HFF-Myc (cell line): ENCODE measurements at regions not wholly inside any gene's neighbourhood (a gene's known extent, or its start where the extent isn't known, plus 50 kb on each side); places are given as distances from the start of the nearest gene placed in this dataset.

Source experiments
- DNase-seq: peaks from one replicate; pipeline ENCODE4 v3.0.0-alpha.2; 2011; ENCODE audit warnings: low read depth; ENCODE audit errors: extremely low read depth
- H3K4me3 ChIP-seq: replicated peaks from 2 replicates; pipeline ENCODE4 v1.5.1; 2011; ENCODE audit warnings: low read depth, mild to moderate bottlenecking, control low read depth, low read length
- TF ChIP-seq, protein P1 (sequence below): IDR thresholded peaks from 2 replicates; pipeline ENCODE4 v1.5.1; 2012; ENCODE audit warnings: mild to moderate bottlenecking, low read depth, low read length, control low read depth; ENCODE audit errors: missing control alignments

DNA sequence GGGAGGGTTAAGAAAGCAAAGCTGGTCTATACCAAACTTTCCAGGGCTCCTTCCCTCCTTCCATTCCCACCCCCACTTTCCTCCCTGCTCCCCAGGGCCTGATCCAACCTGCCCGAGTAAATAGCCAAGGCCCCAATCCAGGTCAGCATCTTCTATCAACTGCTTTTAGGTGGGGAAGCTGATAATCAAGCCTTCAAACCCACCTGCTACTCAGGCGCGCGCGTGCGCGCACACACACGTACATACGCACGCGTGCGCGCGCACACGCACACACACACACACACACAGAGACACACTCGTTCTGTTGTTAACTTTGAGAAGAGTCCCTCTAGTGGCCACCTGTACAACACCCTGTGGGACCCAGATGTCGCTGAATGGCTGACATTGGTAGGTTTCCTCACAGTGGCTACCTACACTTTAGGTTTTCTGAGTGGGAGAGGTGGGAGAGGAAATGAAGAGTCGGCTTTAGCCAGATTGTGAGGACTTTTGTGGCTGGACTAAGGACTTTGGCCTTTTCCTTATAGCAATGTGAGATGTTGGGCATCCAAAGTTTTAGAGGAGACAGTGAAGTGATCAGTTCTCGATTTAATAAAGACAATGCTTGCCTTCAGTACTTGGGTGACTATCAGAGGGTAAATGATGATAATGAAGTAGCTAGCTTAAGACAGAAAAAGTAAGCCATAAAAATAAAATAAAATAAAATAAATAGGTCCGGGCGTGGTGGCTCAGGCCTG lies 179.9 kb upstream of the C2CD4B start:
- no peak overlapping the region for H3K4me3 ChIP-seq
- DNase-seq, result peak; percentile 19
- TF ChIP-seq, protein P1, sequence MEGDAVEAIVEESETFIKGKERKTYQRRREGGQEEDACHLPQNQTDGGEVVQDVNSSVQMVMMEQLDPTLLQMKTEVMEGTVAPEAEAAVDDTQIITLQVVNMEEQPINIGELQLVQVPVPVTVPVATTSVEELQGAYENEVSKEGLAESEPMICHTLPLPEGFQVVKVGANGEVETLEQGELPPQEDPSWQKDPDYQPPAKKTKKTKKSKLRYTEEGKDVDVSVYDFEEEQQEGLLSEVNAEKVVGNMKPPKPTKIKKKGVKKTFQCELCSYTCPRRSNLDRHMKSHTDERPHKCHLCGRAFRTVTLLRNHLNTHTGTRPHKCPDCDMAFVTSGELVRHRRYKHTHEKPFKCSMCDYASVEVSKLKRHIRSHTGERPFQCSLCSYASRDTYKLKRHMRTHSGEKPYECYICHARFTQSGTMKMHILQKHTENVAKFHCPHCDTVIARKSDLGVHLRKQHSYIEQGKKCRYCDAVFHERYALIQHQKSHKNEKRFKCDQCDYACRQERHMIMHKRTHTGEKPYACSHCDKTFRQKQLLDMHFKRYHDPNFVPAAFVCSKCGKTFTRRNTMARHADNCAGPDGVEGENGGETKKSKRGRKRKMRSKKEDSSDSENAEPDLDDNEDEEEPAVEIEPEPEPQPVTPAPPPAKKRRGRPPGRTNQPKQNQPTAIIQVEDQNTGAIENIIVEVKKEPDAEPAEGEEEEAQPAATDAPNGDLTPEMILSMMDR, result peak; percentile 72

DNA sequence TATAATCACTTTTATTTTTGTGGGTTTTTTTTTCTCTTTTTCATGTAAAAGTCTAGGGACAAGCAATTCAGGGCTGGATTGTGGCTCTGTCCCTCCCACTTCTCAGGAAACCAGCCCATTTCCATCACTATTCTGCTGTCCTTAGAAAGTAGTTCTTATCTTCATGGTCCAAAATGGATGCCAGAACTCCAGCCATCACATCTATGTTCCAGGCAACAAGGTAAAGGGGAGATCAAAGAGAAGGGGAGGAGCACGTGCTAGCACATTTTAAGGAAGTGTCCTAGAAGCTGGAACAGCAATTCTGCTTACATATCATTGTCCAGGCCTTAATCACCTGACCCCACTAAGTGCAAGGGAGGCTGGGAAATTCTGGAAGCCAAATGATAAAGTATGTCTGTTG lies 181.1 kb upstream of the C2CD4B start:
- DNase-seq, result no peak
- no peak overlapping the region for H3K4me3 ChIP-seq
- TF ChIP-seq, protein P1, result no peak

DNA sequence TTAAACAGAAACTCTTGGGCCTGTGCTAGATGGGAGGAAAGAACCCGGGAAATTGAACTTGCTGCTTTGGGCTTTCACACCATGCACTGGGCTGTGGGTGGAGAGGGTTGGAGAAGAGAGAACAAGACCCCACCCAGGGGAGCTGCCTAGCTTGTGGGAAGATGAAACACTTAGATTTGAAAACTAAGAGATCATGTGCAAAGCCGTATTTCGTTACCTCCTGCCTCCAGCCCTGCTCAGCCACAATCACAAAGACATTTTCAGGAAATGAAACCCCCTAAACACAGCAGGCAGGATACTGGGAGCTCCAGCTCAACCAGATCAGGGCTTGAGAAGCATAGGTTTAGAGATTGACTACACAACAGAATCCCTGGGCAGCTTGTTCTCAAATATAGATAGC lies 183.0 kb upstream of the C2CD4B start:
- DNase-seq, result no peak
- no peak overlapping the region for H3K4me3 ChIP-seq
- TF ChIP-seq, protein P1, result no peak

DNA sequence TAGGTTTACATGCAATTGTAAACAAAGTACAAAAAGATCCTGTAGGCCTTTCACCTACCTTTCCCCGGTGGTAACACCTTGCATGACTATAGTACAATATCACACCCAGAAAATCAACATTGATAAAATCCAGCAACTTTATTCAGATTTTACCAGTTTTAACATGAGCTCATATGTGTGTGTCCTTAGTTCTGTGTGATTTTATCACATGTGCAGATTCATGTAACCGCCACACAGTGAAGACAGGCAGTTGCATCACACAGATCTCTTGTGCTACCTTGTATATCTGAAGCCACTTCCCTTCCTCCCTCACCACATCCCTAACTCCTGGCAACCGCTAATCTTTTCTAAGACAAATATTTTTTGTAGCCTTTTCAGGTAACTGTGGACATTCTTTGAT lies 183.5 kb upstream of the C2CD4B start:
- H3K4me3 ChIP-seq, result no peak overlapping the region
- DNase-seq, result no peak
- TF ChIP-seq, protein P1, result no peak

DNA sequence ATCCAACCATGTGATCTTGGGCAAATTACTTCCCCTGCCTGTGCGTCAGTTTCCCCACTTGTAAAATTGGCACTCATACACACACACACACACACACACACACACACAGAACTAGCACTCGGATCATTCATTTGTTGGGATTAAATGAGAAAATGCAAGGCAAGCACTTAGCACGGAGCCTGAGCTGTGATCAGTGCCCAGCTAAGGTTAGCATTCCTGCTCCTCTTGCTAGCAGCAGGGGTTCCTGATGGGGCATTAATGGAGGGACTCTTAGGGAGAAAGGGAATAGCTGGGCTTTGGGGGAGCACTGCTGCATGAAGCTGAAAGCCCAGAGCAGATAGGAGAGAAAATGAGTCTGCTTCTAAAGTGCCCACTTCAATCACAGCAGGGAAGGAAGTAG lies 187.7 kb upstream of the C2CD4B start:
- DNase-seq, result no peak
- TF ChIP-seq, protein P1, result no peak
- H3K4me3 ChIP-seq, result no peak overlapping the region

DNA sequence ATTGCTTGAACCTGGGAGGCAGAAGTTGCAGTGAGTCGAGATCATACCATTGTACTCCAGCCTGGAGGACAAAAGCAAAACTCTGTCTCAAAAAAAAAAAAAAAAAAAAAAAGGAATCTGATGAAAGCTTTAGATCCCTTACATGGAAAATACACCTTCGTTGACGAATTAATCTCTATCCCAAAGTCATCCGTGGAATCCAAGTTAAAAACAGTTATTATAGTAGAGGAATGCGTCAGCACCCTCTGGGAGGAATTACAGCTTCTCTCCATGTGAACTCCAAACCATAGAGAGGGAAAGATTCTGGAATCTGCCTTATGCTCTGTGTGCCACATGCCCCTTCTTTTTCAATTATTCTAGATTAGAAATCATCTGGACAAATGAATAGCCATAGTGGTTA lies 192.3 kb upstream of the C2CD4B start:
- TF ChIP-seq, protein P1, result no peak
- no peak for DNase-seq
- no peak overlapping the region for H3K4me3 ChIP-seq

DNA sequence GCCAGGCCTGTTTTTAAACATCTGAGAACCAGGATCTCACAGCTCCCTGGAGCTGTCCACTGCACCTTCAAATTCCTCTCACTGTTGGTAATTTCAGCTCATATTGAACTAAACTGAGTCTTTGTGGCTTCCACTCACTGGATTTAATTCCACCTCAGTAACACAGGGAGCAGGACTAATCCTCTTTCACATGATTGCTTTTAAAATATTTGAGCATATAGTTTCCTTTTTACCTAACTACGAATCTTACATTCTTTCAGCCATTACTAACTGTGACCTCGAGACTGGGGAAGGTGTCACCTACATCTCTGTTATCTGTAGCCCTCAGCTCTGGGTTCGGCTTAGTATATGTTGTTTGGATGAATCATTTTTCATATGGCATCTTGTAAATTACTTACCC lies 194.3 kb upstream of the C2CD4B start:
- no peak overlapping the region for H3K4me3 ChIP-seq
- TF ChIP-seq, protein P1, result no peak
- no peak for DNase-seq
